Activated naive CD4-positive, alpha-beta T cell treated with anti-CD3 and anti-CD28 coated beads for 36 hours (primary cell): ENCODE measurements at regions not wholly inside any gene's neighbourhood (a gene's known extent, or its start where the extent isn't known, plus 50 kb on each side); places are given as distances from the start of the nearest gene placed in this dataset.

Experiments used
- CTCF ChIA-PET: fragments of 350-600 bp; sonication (Branson Sonifier 250); formaldehyde crosslinking; loops from one replicate; lab custom pipeline; 2021; ENCODE audit warnings: antibody characterized with exemption; lab: Charles Lee
- DNase-seq: peaks from one replicate; pipeline ENCODE4 v3.0.0-alpha.2; 2020
- H3K27ac Mint-ChIP-seq: one replicate; pipeline ENCODE4 v1.8.0; 2021; ENCODE audit warnings: mild to moderate bottlenecking, mixed read lengths
- H3K27me3 Mint-ChIP-seq: one replicate; pipeline ENCODE4 v1.8.0; 2021; ENCODE audit warnings: low read depth, mixed read lengths
- H3K36me3 Mint-ChIP-seq: one replicate; pipeline ENCODE4 v1.8.0; 2021; ENCODE audit warnings: low read depth, mixed read lengths
- H3K4me1 Mint-ChIP-seq: one replicate; pipeline ENCODE4 v1.8.0; 2021; ENCODE audit warnings: low read depth, mixed read lengths
- H3K4me3 Mint-ChIP-seq: one replicate; pipeline ENCODE4 v1.8.0; 2021; ENCODE audit warnings: mild to moderate bottlenecking, moderate library complexity, mixed read lengths
- H3K9me3 Mint-ChIP-seq: one replicate; pipeline ENCODE4 v1.8.0; 2021; ENCODE audit warnings: mixed read lengths
- intact Hi-C: fragments of 100-400 bp; cut with micrococcal nuclease; formaldehyde crosslinking; loops from one replicate; pipeline ENCODE4 v1.15.1; 2023

- H3K9me3 Mint-ChIP-seq: no peaks in the 10 kb centered on the region
These were observed 128.2 kb upstream of the TCERG1L start for GRCh38 chr10:131439705-131440104.

DNA sequence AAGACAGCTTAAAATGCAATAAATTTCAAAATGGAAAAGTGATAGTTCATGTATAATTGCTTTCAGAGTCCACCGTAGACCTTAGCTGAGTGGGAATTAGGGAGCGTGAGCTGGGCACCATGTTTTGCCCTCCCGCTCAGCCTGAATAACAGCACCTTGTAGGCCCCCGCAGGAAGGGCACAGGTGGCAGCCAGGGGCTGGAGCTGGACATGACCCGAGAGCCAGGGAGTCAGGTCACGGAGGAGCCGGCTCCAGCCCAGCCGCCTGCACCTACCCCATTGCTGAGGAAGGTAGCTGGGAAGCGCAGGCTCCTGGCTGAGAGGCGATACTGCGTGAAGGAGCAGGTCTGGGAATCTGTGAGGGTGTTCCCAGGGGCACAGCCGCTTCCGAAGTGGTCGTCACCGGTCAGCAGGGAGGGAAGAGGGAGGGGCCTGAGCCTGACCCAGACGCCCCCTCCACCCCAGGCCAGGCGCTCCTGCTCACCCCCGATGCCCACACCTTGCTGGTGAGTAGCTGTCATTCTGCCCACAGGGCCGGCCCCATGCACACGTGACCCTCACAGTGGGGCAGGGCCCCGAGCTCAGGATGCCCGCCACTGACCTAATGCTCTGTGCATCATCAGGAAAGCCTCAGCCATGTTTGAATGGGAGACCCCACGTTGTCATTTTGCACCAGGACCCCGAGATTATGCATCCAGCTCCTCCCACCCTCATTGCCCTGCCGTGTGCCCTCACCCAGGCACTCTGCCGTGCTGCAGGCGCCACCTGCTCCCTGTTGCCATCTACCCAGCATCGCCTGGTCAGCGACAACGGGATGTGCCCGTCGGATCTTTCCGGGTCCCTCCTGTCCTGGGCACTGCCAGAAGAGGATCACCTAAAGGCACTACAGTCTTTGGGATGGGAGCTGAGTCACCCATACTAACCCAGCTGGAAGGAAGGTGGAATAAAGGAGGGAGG is 129.2 kb upstream of the TCERG1L start:
- H3K9me3 Mint-ChIP-seq: no peaks in the 10 kb centered on the region
- no peak overlapping the region for H3K27ac Mint-ChIP-seq
- no peaks in the 10 kb centered on the region for H3K36me3 Mint-ChIP-seq
- intact Hi-C loops: no loop called here
- CTCF ChIA-PET: interaction anchor here (0.6 kb wide), 1 partner anchor 182 kb away, joined by 3 read pairs; no protein-coding TSS in a partner anchor
- H3K4me1 Mint-ChIP-seq: no peaks in the 10 kb centered on the region
- peaks cover 6% of the 10 kb centered on the region for H3K27me3 Mint-ChIP-seq
- H3K4me3 Mint-ChIP-seq: no peak overlapping the region
- DNase-seq: no peak

More at GRCh38 chr10:131439705-131440104, 128.2 kb upstream of the TCERG1L start:
- no peak for DNase-seq
- no peaks in the 10 kb centered on the region for H3K36me3 Mint-ChIP-seq
- intact Hi-C loops: no loop called here
- H3K27ac Mint-ChIP-seq: no peak overlapping the region
- peaks cover 4% of the 10 kb centered on the region for H3K27me3 Mint-ChIP-seq
- CTCF ChIA-PET: no interaction called here
- H3K4me1 Mint-ChIP-seq: no peaks in the 10 kb centered on the region
- no peak overlapping the region for H3K4me3 Mint-ChIP-seq

DNA sequence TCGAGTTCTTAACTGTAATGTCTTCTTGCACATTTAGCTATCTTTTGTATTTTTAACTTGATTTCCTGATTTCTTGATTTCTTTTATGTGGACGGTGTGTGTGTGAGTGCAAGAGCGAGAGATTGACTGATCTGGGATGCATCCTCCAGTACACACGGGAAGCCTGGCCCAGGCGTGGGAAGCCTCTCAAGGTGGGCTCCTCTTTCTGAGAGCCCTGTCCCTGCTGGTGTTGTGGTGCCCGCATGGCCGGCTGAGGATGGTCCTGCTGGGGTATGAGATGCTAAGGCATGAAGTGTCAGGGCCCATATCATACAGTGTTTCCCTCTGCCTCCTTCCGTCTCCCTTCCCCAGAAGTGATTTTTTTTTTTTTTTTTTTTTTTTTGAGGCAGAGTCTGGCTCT is 130.8 kb upstream of the TCERG1L start:
- H3K27me3 Mint-ChIP-seq: peaks cover 6% of the 10 kb centered on the region

GRCh38 chr10:131444286-131444685 is 132.8 kb upstream of the TCERG1L start:
- Mint-ChIP-seq H3K27ac (no peak overlapping the region), H3K27me3 (peaks cover 6% of the 10 kb centered on the region), H3K36me3 (no peaks in the 10 kb centered on the region), H3K9me3 (no peaks in the 10 kb centered on the region), H3K4me1 (no peaks in the 10 kb centered on the region), H3K4me3 (no peak overlapping the region)
- DNase-seq: no peak
- CTCF ChIA-PET: no interaction called here
- intact Hi-C loops: no loop called here

More for the DNA sequence above, 130.8 kb upstream of the TCERG1L start:
- Mint-ChIP-seq H3K4me1 (no peaks in the 10 kb centered on the region), H3K36me3 (no peaks in the 10 kb centered on the region), H3K27ac (no peak overlapping the region), H3K9me3 (no peaks in the 10 kb centered on the region), H3K4me3 (no peak overlapping the region)
- CTCF ChIA-PET: no interaction called here
- DNase-seq: no peak
- intact Hi-C loops: no loop called here

DNA sequence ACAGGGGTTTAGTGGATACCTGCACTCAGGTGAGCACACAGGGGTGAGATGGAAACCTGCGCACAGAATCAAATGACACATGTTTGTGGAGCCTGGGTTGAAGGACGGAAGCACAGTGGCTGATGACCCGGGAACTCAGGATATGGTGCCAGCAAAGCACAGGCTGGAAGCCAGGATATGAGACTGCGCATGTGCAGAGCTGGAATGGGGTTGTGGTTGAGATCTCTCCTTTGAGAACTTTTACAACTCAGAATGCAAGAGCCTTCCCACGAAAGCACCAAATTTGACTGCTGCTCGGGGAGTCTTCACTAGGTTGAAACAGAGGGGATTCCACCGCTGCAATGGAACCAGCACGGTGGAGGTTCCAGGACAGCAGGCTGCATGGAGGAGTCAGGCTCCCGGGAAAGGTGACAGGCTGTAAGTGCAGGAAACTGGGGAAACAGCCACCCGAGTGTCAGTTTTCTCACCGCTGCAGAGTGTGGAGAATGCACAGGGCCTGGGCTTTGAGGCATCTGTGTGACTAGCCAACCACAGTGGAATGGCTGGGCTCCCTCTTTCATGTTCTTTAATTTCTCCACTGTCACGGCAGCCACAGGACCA is 133.4 kb upstream of the TCERG1L start:
- no peak overlapping the region for H3K4me3 Mint-ChIP-seq
- no peaks in the 10 kb centered on the region for H3K4me1 Mint-ChIP-seq
- peaks cover 6% of the 10 kb centered on the region for H3K27me3 Mint-ChIP-seq
- DNase-seq: no peak
- H3K27ac Mint-ChIP-seq: no peak overlapping the region
- CTCF ChIA-PET: no interaction called here
- no peaks in the 10 kb centered on the region for H3K9me3 Mint-ChIP-seq
- no peaks in the 10 kb centered on the region for H3K36me3 Mint-ChIP-seq
- intact Hi-C loops: no loop called here

DNA sequence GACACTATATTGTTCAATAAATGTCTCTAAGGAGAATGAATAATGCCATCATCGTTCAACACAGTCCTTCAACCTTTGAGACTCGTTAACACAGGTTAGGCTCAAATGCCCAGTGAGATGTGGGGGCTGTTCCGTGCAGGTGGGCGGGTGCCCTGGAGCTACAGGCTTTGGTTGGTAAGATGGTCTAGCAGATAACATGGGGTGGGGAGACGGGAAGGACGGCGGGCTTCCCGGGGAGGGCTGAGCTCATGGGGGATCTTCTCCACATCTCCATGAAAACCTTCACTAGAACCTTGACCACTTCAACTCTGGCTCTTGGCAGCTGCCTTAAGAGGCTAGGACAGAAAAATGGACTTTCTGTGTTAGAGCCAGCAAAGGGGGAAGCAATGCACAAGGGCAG is 134.1 kb upstream of the TCERG1L start:
- Mint-ChIP-seq H3K4me3 (no peak overlapping the region), H3K36me3 (no peaks in the 10 kb centered on the region), H3K4me1 (no peaks in the 10 kb centered on the region), H3K27ac (no peak overlapping the region), H3K27me3 (peaks cover 6% of the 10 kb centered on the region), H3K9me3 (no peaks in the 10 kb centered on the region)
- DNase-seq: no peak
- CTCF ChIA-PET: no interaction called here
- intact Hi-C loops: no loop called here

GRCh38 chr10:131446171-131446570 is 134.7 kb upstream of the TCERG1L start:
- Mint-ChIP-seq H3K4me3 (no peak overlapping the region), H3K27ac (no peak overlapping the region), H3K36me3 (no peaks in the 10 kb centered on the region), H3K9me3 (no peaks in the 10 kb centered on the region), H3K4me1 (no peaks in the 10 kb centered on the region), H3K27me3 (peaks cover 2% of the 10 kb centered on the region)
- intact Hi-C loops: no loop called here
- CTCF ChIA-PET: interaction anchor here (0.6 kb wide), 1 partner anchor 15 kb away, joined by 3 read pairs; no protein-coding TSS in a partner anchor
- DNase-seq: no peak

GRCh38 chr10:131448171-131448570 is 136.7 kb upstream of the TCERG1L start:
- intact Hi-C loops: no loop called here
- Mint-ChIP-seq H3K36me3 (no peaks in the 10 kb centered on the region), H3K27ac (no peak overlapping the region), H3K27me3 (peaks cover 15% of the 10 kb centered on the region), H3K4me1 (peaks cover 6% of the 10 kb centered on the region), H3K9me3 (no peaks in the 10 kb centered on the region), H3K4me3 (no peak overlapping the region)
- DNase-seq: no peak
- CTCF ChIA-PET: no interaction called here

- Mint-ChIP-seq H3K4me1 (peaks cover 7% of the 10 kb centered on the region), H3K9me3 (no peaks in the 10 kb centered on the region), H3K27me3 (peaks cover 18% of the 10 kb centered on the region), H3K27ac (no peak overlapping the region), H3K36me3 (no peaks in the 10 kb centered on the region), H3K4me3 (no peak overlapping the region)
- intact Hi-C loops: no loop called here
- CTCF ChIA-PET: no interaction called here
- DNase-seq: no peak
These were observed 137.4 kb upstream of the TCERG1L start for GRCh38 chr10:131448883-131449282.

- CTCF ChIA-PET: interaction anchor here (0.6 kb wide), 1 partner anchor 189 kb away, joined by 3 read pairs; no protein-coding TSS in a partner anchor
- Mint-ChIP-seq H3K4me3 (no peak overlapping the region), H3K27me3 (peaks cover 24% of the 10 kb centered on the region), H3K9me3 (no peaks in the 10 kb centered on the region), H3K4me1 (peaks cover 10% of the 10 kb centered on the region), H3K36me3 (no peaks in the 10 kb centered on the region), H3K27ac (no peak overlapping the region)
- DNase-seq: no peak
- intact Hi-C loops: no loop called here
These were observed 138.8 kb upstream of the TCERG1L start for GRCh38 chr10:131450216-131450765.

DNA sequence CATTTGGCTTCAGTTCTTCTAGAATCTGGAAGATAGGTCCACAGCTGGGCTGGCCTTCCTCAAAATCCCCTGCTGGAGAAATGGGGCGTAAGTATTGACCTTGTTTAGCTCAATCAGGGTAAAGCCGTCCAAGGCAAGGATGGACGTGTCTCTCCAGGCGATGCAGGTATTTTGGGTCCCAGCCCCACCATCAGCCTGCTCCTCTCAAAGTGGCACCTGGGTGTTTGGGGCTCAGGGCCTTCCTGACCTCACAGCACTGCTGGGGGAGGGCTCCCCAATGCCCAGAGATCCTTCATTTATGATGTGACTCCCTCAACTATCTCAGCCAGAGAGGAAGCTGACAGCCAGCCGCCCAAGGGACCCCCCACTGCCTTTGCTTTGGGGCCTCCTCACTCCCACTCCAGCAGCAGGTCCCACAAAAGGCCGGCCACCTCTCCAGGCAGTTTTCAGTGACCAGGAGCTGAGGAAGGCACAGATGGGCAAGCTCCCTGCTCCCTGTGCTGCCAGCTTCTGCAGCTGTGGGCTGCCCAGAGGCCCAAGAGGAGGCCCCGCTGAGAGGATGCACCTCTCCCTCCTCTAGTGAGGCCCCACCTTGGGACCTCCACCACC is 140.0 kb upstream of the TCERG1L start:
- peaks cover 10% of the 10 kb centered on the region for H3K4me1 Mint-ChIP-seq
- H3K9me3 Mint-ChIP-seq: no peaks in the 10 kb centered on the region
- H3K27ac Mint-ChIP-seq: no peak overlapping the region
- H3K4me3 Mint-ChIP-seq: no peak overlapping the region
- peaks cover 23% of the 10 kb centered on the region for H3K27me3 Mint-ChIP-seq
- H3K36me3 Mint-ChIP-seq: no peaks in the 10 kb centered on the region
- CTCF ChIA-PET: no interaction called here
- no peak for DNase-seq
- intact Hi-C loops: no loop called here
